Stomach smooth muscle (tissue), 2 donors: ENCODE measurements at regions not wholly inside any gene's neighbourhood (a gene's known extent, or its start where the extent isn't known, plus 50 kb on each side); places are given as distances from the start of the nearest gene placed in this dataset.

Experiments used
- H3K27ac ChIP-seq: one replicate; pipeline ENCODE4 v1.7.0; 2013; ENCODE audit warnings: mild to moderate bottlenecking, low read length, inconsistent platforms
- H3K27me3 ChIP-seq, 2 donors: one replicate each; pipeline ENCODE4 v1.7.0; 2013; ENCODE audit warnings: low read length in 2 of 2; ENCODE audit not compliant: insufficient read depth in 2 of 2, control insufficient read depth in 1 of 2
- H3K36me3 ChIP-seq, 2 donors: one replicate each; pipeline ENCODE4 v1.7.0; 2013; ENCODE audit warnings: low read length in 2 of 2; ENCODE audit not compliant: control insufficient read depth in 2 of 2, insufficient read depth in 2 of 2
- H3K4me1 ChIP-seq: one replicate; pipeline ENCODE4 v1.7.0; 2013; ENCODE audit warnings: low read length; ENCODE audit not compliant: control insufficient read depth, insufficient read depth
- H3K4me3 ChIP-seq, 2 donors: one replicate each; pipeline ENCODE4 v1.7.0; 2013; ENCODE audit warnings: low read length in 2 of 2
- H3K9ac ChIP-seq, 2 donors: one replicate each; pipeline ENCODE4 v1.7.0; 2013; ENCODE audit warnings: low read length in 2 of 2, mild to moderate bottlenecking in 1 of 2
- H3K9me3 ChIP-seq, 2 donors: one replicate each; pipeline ENCODE4 v1.7.0; 2013; ENCODE audit warnings: low read length in 2 of 2; ENCODE audit not compliant: control insufficient read depth in 2 of 2
- donor health status: healthy.
- donor health status: Pancreatic carcinoma.

DNA sequence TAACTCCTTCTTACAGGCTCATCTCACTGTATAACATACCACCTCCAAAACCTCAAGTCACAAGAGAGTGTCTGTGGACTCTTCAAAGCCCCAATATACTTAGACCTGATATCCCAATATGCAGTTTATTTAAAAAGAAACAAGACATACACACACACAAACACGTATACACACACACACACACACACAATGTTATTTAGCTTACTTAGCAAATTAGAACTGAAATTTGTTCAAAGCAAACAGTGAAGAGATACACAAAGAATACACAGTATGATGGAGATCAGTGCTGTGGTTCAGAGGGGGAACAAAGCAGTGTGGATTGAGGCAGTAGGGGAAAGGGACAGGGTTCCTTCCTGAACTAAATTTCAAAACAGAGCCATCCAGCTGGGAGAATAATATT, 807.2 kb downstream of the IPMK start:
- no peaks in the 10 kb centered on the region for H3K36me3 ChIP-seq
- no peaks in the 10 kb centered on the region for H3K9me3 ChIP-seq
- H3K4me3 ChIP-seq = no peak overlapping the region

DNA sequence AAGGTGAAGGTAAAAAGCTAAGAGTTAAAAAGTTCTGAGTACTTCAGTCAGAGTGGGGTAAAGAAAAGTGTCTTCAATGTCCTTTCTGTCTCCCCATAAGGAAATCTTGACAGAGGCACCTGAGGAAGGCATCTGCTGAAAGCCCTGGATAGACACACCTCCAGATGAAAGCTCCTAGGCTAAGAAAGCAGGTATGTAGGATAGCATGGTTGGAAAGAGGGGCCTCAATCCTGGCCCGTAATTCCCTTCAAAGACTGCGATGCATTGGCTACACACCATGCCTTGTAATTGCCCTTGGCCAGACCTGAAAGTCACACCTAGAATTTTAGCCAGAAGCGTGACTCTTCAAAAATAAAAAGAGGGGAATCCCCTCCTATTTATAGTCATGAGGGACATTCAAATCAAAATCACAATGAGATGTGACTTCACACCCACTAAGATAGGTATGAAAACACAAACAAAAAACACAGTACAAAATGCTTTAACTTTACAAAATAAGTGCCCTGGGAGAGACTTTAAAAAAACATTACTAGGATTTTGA, 809.7 kb downstream of the IPMK start:
- no peak overlapping the region for H3K9ac ChIP-seq
- no peaks in the 10 kb centered on the region for H3K27me3 ChIP-seq
- no peak overlapping the region for H3K27ac ChIP-seq
- H3K4me1 ChIP-seq = no peaks in the 10 kb centered on the region
- no peaks in the 10 kb centered on the region for H3K36me3 ChIP-seq
- H3K9me3 ChIP-seq = no peaks in the 10 kb centered on the region
- no peak overlapping the region for H3K4me3 ChIP-seq

More for the DNA sequence above, 807.2 kb downstream of the IPMK start:
- H3K27me3 ChIP-seq = no peaks in the 10 kb centered on the region
- no peak overlapping the region for H3K9ac ChIP-seq
- H3K4me1 ChIP-seq = no peaks in the 10 kb centered on the region
- no peak overlapping the region for H3K27ac ChIP-seq

DNA sequence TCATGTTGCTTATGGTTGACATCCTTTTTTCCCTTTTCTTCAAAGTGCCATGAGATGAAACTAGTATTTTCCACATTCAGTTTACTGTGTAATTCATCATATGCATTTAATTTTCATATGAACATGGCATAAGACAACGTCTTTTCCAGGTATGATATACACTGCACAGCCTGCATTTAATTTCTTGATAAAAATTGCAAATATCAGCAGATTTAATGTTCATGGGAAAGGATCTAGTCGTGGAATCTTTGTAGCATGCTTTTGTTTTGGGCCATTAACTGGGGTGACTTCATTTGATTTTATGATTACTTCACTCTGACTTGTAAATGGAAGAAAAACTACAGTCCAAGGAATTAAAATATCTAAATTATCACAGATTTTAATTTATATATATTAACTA, 837.3 kb downstream of the IPMK start:
- Histone ChIP-seq H3K36me3 (no peaks in the 10 kb centered on the region), H3K27me3 (no peaks in the 10 kb centered on the region), H3K27ac (no peak overlapping the region), H3K4me1 (no peaks in the 10 kb centered on the region), H3K4me3 (no peak overlapping the region), H3K9ac (no peak overlapping the region), H3K9me3 (no peaks in the 10 kb centered on the region)

GRCh38 chr10:57420881-57421280, 846.8 kb downstream of the IPMK start:
- Histone ChIP-seq H3K36me3 (no peaks in the 10 kb centered on the region), H3K9me3 (no peaks in the 10 kb centered on the region), H3K4me1 (no peaks in the 10 kb centered on the region), H3K27ac (no peak overlapping the region), H3K9ac (no peak overlapping the region), H3K4me3 (no peak overlapping the region), H3K27me3 (no peaks in the 10 kb centered on the region)

DNA sequence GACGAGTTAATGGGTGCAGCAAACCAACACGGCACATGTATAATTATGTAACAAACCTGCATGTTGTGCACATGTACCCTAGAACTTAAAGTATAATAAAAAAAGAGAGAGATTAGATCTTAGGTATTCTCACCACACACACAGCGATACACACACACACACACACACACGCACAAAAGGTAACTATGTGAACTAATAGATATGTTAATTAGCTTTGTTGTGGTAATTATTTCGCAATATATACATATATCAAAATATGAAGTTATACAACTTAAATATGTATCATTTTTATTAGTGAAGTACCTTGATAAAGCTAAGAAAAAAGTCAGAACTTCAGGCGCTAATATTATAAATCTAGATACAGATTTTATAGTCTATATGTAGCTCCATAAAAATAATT, 849.2 kb downstream of the IPMK start:
- no peaks in the 10 kb centered on the region for H3K27me3 ChIP-seq
- no peaks in the 10 kb centered on the region for H3K36me3 ChIP-seq
- H3K9ac ChIP-seq = no peak overlapping the region
- H3K27ac ChIP-seq = no peak overlapping the region
- H3K9me3 ChIP-seq = no peaks in the 10 kb centered on the region
- H3K4me3 ChIP-seq = no peak overlapping the region
- H3K4me1 ChIP-seq = no peaks in the 10 kb centered on the region

- Histone ChIP-seq H3K4me1 (no peaks in the 10 kb centered on the region), H3K27ac (no peak overlapping the region), H3K4me3 (no peak overlapping the region), H3K9me3 (no peaks in the 10 kb centered on the region), H3K27me3 (no peaks in the 10 kb centered on the region), H3K9ac (no peak overlapping the region), H3K36me3 (no peaks in the 10 kb centered on the region)
Observed at GRCh38 chr10:57395923-57396322, 871.8 kb downstream of the IPMK start.

DNA sequence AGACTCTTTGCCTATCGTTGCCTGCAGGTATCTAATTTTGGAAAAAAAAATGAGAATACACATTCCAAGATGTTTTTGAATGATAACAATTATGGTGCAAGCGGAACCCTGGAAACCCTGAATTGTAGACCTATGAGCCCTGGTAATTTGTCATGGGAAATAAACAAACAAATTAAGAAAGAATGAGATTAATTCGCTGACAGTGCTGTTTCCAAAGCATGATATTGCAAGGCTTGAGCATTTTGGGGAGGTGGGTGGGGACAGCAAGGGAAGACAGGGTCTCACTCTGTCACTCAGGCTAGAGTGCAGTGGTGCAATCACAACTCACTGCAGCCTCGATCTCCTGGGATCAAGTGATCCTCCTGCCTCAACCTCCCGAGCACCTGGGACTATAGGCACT, 900.3 kb downstream of the IPMK start:
- Histone ChIP-seq H3K36me3 (no peaks in the 10 kb centered on the region), H3K27ac (no peak overlapping the region), H3K9me3 (no peaks in the 10 kb centered on the region), H3K4me3 (no peak overlapping the region), H3K9ac (no peak overlapping the region), H3K27me3 (no peaks in the 10 kb centered on the region), H3K4me1 (no peaks in the 10 kb centered on the region)

DNA sequence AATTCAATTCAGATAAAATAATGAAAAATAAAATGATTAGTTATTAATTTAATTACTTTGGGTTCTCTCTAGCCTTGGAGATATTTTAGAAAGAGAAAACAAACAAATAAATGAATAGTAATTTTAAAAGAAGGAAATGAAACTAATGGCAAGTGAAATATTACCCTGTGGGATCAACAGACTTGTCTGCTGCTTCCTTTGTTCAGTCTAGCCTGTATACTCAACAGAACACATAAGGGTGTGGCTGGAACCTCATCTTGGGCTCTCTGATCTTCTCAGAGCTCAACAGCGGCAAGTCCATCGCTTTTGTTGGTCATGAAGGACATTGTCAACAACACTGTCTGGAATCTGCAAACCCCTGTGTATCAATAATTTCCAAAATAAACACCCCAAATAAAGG, 904.9 kb downstream of the IPMK start:
- no peak overlapping the region for H3K9ac ChIP-seq
- H3K27ac ChIP-seq = no peak overlapping the region
- H3K4me3 ChIP-seq = no peak overlapping the region
- H3K4me1 ChIP-seq = no peaks in the 10 kb centered on the region
- H3K27me3 ChIP-seq = no peaks in the 10 kb centered on the region
- no peaks in the 10 kb centered on the region for H3K9me3 ChIP-seq
- H3K36me3 ChIP-seq = no peaks in the 10 kb centered on the region

DNA sequence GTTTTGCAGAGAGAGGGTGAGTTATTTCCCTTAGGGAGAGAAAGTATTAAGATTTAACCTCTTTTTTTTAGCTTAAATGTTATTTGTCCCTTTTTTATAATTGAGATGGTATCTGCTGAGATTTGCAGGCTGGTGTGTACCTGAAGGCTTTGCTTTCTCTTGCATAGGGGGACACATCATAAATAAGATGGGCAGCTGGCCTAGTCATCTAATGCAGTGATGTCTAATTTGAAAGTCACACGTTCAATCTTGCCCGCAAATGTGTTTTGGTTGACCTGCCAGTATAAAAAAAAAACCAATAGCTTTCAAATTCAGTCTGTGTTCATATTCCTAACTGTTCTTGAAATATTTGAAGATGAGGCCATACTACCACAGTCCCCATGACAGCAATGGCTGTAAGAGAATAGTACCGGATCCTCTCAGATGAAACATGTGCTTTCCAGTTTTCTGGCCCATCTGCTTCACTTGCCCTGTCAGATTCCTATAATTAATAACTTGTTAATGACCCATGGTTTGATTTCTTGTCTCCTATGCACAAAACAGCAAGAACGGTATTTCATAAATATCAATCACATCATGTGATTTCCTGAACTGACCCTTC, 914.2 kb downstream of the IPMK start:
- Histone ChIP-seq H3K27me3 (no peaks in the 10 kb centered on the region), H3K4me3 (no peak overlapping the region), H3K36me3 (no peaks in the 10 kb centered on the region), H3K9ac (no peak overlapping the region), H3K9me3 (no peaks in the 10 kb centered on the region), H3K27ac (no peak overlapping the region), H3K4me1 (no peaks in the 10 kb centered on the region)

- Histone ChIP-seq H3K27ac (no peak overlapping the region), H3K9me3 (no peaks in the 10 kb centered on the region), H3K27me3 (no peaks in the 10 kb centered on the region), H3K36me3 (no peaks in the 10 kb centered on the region), H3K4me3 (no peak overlapping the region), H3K9ac (no peak overlapping the region), H3K4me1 (no peaks in the 10 kb centered on the region)
Observed at GRCh38 chr10:57351076-57351475, 916.6 kb downstream of the IPMK start.

DNA sequence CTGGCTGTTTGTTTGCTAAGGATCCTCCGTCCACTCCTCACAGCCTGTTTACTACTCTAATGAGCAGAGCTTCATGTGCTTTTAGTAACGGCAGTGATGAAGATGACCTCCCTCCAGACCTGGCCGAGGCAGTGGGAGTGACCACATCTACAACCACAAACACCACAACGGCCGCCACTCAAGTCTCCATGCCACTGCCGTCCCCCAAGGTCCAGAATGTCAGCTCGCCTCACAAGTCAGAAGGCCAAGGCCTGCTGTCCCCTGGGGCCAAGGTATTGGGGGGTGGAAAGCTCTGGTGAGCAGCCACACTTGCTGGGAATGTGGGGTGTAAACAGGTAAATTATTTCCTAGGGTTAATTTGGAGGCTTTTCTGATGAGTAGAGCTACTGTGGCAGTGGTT, 926.4 kb downstream of the IPMK start:
- H3K4me3 ChIP-seq = no peak overlapping the region
- H3K4me1 ChIP-seq = no peaks in the 10 kb centered on the region
- H3K27me3 ChIP-seq = no peaks in the 10 kb centered on the region
- H3K27ac ChIP-seq = no peak overlapping the region
- no peaks in the 10 kb centered on the region for H3K36me3 ChIP-seq
- H3K9me3 ChIP-seq = no peaks in the 10 kb centered on the region
- H3K9ac ChIP-seq = no peak overlapping the region
